WTC11 (cell line): ENCODE measurements at regions not wholly inside any gene's neighbourhood (a gene's known extent, or its start where the extent isn't known, plus 50 kb on each side); places are given as distances from the start of the nearest gene placed in this dataset.

Source experiments
- NFE2L1 ChIP-seq: sonication (generic); formaldehyde crosslinking; IDR thresholded peaks from 2 replicates; pipeline ENCODE4 v1.8.1; 2023; ENCODE audit warnings: missing genetic modification reagents
- NR1H2 ChIP-seq: sonication (generic); formaldehyde crosslinking; IDR thresholded peaks from 2 replicates; pipeline ENCODE4 v1.9.0; 2021; ENCODE audit warnings: mild to moderate bottlenecking, moderate library complexity, missing genetic modification reagents
- TF ChIP-seq, protein P1 (sequence below): fragments of 250-450 bp; sonication (Bioruptor Pico); IDR thresholded peaks from 2 replicates; pipeline ENCODE4 v1.9.0; 2021; ENCODE audit warnings: mild to moderate bottlenecking

DNA sequence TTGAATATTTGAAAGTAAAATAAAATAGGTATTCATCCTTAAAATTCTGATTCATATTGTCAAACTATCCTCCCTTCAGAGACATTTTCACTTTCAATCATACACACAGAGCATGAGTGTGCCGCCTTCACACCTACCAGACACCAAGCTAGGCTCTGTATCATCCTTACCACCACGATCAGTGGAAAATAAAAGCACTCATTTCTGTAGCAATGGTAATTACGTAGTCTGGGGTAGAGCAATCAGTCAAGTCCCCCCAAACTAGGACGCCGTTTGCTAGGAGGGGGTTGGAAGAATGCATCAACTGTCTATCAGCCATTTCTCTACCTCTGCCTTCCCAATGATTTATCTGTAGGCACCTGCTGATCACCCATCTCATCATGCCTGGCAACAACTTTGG, 84.6 kb upstream of the GRIN2A start:
- TF ChIP-seq NFE2L1 = no peak
- TF ChIP-seq NR1H2 (CRISPR knock-in tag) = no peak
- TF ChIP-seq, protein P1, sequence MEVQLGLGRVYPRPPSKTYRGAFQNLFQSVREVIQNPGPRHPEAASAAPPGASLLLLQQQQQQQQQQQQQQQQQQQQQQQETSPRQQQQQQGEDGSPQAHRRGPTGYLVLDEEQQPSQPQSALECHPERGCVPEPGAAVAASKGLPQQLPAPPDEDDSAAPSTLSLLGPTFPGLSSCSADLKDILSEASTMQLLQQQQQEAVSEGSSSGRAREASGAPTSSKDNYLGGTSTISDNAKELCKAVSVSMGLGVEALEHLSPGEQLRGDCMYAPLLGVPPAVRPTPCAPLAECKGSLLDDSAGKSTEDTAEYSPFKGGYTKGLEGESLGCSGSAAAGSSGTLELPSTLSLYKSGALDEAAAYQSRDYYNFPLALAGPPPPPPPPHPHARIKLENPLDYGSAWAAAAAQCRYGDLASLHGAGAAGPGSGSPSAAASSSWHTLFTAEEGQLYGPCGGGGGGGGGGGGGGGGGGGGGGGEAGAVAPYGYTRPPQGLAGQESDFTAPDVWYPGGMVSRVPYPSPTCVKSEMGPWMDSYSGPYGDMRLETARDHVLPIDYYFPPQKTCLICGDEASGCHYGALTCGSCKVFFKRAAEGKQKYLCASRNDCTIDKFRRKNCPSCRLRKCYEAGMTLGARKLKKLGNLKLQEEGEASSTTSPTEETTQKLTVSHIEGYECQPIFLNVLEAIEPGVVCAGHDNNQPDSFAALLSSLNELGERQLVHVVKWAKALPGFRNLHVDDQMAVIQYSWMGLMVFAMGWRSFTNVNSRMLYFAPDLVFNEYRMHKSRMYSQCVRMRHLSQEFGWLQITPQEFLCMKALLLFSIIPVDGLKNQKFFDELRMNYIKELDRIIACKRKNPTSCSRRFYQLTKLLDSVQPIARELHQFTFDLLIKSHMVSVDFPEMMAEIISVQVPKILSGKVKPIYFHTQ (CRISPR knock-in tag) = no peak
